ENCODE measurements at regions not wholly inside any gene's neighbourhood (a gene's known extent, or its start where the extent isn't known, plus 50 kb on each side); places are given as distances from the start of the nearest gene placed in this dataset.

- no peak for DNase-seq
Measured at GRCh38 chr1:184813528-184814089, 59.0 kb upstream of the EDEM3 start.

DNA sequence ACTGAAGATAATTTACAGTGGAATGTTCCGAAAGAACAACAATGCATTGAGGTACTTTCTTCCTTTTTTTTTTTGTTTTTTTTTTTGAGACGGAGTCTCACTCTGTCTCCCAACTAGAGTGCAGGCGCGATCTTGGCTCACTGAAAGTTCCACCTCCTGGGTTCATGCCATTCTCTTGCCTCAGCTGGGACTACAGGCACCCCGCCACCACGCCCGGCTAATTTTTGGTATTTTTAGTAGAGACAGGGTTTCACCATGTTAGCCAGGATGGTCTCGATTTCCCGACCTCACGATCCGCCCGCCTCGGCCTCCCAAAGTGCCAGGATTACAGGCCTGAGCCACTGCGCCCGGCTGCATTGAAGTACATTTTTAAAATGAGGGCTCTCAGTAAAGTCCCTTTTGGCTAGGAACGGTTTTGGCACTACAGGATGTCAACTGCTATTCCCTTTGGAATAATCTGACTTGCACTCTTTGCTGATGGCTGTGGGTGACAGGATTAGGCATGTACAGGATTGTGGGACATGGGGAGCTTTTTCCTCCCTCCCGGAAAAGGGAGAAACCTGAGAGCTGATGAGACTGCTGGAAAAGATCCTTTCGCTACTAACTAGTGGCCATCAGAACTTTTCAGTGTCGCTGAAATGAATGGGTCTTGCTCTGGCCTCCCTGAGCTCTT is 56.9 kb upstream of the EDEM3 start:
- no peak for DNase-seq

DNA sequence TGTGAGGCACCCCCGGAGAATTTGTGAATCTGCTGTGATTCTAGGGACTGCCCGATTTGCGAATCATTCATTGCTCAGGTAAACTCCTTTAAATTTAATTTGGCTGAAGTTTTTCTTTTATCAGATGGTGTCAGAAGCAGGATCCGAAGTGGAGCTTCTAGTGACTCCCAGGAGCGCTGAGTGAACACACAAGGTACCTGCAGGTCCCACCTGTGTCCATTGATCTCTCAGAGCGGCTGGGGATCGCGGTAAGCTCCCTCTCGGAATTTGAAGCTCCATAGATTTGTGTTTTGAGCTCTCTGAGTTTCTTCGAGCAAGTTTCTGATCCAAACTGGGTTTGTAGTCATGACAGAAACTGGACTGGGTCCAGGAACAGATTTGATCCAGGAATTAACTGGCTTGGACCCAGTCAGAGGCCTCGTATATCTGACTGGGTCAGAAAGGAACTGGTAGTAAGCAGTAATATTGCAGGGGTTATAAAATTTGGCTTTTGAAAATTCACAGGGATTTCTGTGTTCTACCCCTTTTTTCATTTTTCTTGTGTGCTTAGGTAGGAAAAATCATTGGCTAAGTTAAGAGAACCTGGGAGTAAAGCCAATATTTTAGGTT is 56.2 kb upstream of the EDEM3 start:
- no peak for DNase-seq

DNA sequence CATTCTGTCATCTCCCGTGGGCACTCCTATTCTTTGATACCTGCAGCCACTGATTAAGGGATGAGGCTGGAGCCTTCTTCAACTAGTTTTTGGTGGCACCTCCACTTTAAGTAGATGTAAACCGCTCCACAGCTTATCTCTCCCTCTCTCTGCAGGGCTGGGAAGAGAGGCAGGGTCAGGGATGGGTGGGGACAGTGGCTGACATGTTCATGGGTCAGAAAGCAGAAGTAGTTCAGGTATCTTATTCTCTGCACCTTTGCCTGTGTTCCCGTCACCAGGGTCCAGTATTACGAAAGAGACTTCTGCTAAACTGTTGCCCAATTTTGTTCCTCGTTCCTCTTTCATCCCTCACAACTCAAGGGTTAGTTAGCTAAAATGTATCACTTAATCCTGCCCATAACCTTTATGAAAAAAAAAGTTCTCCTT is 51.7 kb upstream of the EDEM3 start:
- no peak for DNase-seq

DNA sequence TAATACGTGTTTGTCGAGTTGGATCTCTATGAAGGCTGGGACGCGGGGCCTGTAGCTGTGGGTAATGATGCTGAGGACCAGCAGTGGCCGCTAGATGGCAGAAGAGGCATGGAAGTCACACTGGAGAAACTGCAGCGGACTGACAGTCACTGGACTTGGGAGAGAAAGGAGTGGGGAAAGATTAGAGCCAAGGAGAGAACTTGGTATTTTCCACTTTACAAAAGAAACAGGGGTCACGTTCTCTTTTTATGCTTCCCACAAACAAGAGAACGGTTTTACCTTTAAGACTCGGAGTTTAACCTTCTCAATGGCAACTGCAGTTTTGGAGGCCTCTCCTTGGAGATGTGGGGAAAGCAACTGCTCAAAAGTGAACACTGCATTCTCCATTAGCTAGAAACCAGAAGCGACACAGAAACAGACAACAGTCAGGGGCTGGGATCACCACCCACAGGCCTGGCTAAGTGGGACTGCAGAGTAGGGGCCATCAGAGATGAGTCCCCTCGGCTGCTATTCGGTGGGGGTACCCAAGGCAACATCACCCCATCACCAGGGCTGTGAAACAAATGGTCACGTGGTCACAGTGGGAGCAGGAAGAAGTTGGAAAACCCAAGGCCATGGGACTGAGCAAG is 51.1 kb upstream of the EDEM3 start:
- DNase-seq, result peak; percentile 73 to 80

Data from SHP77 (cell line).